Stimulated activated CD4-positive, alpha-beta T cell treated with anti-CD3 and anti-CD28 coated beads, TNF-alpha, amount 100 ng/mL, for 48 hours (primary cell): ENCODE measurements at regions not wholly inside any gene's neighbourhood (a gene's known extent, or its start where the extent isn't known, plus 50 kb on each side); places are given as distances from the start of the nearest gene placed in this dataset.
A peak's percentile ranks its signal among the peaks of the same experiment; 100 is the strongest.
"Not testable (repeated sequence)": the region's sequence is repeated elsewhere in the genome, so short reads cannot be mapped to it uniquely, and the experiment has no call there.

Source experiments
- DNase-seq, 3 donors: peaks; one replicate each; pipeline ENCODE4 v3.0.0-alpha.2; 2020; ENCODE audit warnings: low read depth in 3 of 3

GRCh38 chr20:1845163-1845523 is 50.1 kb upstream of the SIRPA start:
- no peak for DNase-seq

GRCh38 chr20:1844325-1845162 is 50.7 kb upstream of the SIRPA start:
- peak; percentile 7 to 48 (median 21) for DNase-seq

- DNase-seq = no peak
Measured at GRCh38 chr20:1842281-1842680, 52.9 kb upstream of the SIRPA start.

GRCh38 chr20:1841554-1842140 is 53.6 kb upstream of the SIRPA start:
- no peak for DNase-seq

- no peak for DNase-seq
Measured at GRCh38 chr20:1840817-1841553, 54.2 kb upstream of the SIRPA start.

GRCh38 chr20:1839376-1840317 is 55.6 kb upstream of the SIRPA start:
- DNase-seq = not testable (repeated sequence)

- no peak for DNase-seq
Measured at GRCh38 chr20:1838556-1839279, 56.5 kb upstream of the SIRPA start.

- DNase-seq = no peak
Measured at GRCh38 chr20:1835186-1836035, 59.8 kb upstream of the SIRPA start.

GRCh38 chr20:1833728-1834726 is 61.2 kb upstream of the SIRPA start:
- DNase-seq = no peak

GRCh38 chr20:1833216-1833615 is 62.0 kb upstream of the SIRPA start:
- DNase-seq = no peak

- DNase-seq = no peak
Measured at GRCh38 chr20:1832634-1833033, 62.6 kb upstream of the SIRPA start.

GRCh38 chr20:1831606-1832005 is 63.6 kb upstream of the SIRPA start:
- no peak for DNase-seq

- DNase-seq = no peak
Measured at GRCh38 chr20:1831096-1831495, 64.1 kb upstream of the SIRPA start.

GRCh38 chr20:1830240-1830639 is 65.0 kb upstream of the SIRPA start:
- DNase-seq = no peak

GRCh38 chr20:1829531-1829930 is 65.7 kb upstream of the SIRPA start:
- DNase-seq = no peak

- no peak for DNase-seq
Measured at GRCh38 chr20:1828786-1829131, 66.4 kb upstream of the SIRPA start.

GRCh38 chr20:1827974-1828785 is 67.0 kb upstream of the SIRPA start:
- no peak for DNase-seq

GRCh38 chr20:1827510-1827973 is 67.7 kb upstream of the SIRPA start:
- no peak for DNase-seq
